Muscle layer of colon (tissue), 2 donors: ENCODE measurements at regions not wholly inside any gene's neighbourhood (a gene's known extent, or its start where the extent isn't known, plus 50 kb on each side); places are given as distances from the start of the nearest gene placed in this dataset.
"Not testable (repeated sequence)": the region's sequence is repeated elsewhere in the genome, so short reads cannot be mapped to it uniquely, and the experiment has no call there.

Experiments used
- H3K27ac ChIP-seq: one replicate; pipeline ENCODE4 v1.7.0; 2013; ENCODE audit warnings: low read depth, mild to moderate bottlenecking, low read length, moderate library complexity
- H3K27me3 ChIP-seq, 2 donors: one replicate each; pipeline ENCODE4 v1.7.0; 2013; ENCODE audit warnings: low read length in 2 of 2, mild to moderate bottlenecking in 2 of 2; ENCODE audit not compliant: insufficient read depth in 2 of 2, control insufficient read depth in 1 of 2
- H3K36me3 ChIP-seq: one replicate; pipeline ENCODE4 v1.7.0; 2013; ENCODE audit warnings: mild to moderate bottlenecking, low read length; ENCODE audit not compliant: insufficient read depth
- H3K4me1 ChIP-seq: one replicate; pipeline ENCODE4 v1.7.0; 2013; ENCODE audit warnings: mild to moderate bottlenecking, low read length; ENCODE audit not compliant: insufficient read depth
- H3K4me3 ChIP-seq, 2 donors: one replicate each; pipeline ENCODE4 v1.7.0; 2013; ENCODE audit warnings: low read length in 2 of 2, low read depth in 1 of 2, mild to moderate bottlenecking in 1 of 2, moderate library complexity in 1 of 2
- H3K9ac ChIP-seq: one replicate; pipeline ENCODE4 v1.7.0; 2013; ENCODE audit warnings: low read length
- H3K9me3 ChIP-seq: one replicate; pipeline ENCODE4 v1.7.0; 2013; ENCODE audit warnings: mild to moderate bottlenecking, low read length
- donor health status: abdominal sarcoma.
- donor health status: Adenocarcinoma of cecum.

DNA sequence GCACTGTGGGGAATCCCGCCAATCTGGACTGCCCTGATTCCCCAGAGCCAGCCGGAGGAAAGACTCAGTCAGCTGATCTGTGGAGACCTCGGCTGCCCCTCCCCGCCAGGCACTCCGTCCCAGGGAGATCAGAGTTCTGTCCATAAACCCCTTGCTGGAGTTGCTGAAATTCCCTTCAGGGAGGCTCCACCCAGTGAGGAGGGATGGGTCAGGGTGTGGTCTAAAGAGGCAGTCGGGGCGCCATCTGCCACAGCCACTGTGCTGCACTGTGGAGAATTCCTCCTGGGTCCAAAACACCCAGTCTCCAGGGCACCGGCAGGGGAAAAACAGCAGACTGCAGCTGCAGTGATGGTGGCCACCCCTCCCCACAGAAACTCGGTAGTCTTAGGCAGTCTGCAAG is 1922.3 kb upstream of the FLRT2 start:
- H3K4me3 ChIP-seq, result no peak overlapping the region
- H3K27ac ChIP-seq, result no peak overlapping the region
- H3K27me3 ChIP-seq, result no peaks in the 10 kb centered on the region
- H3K9me3 ChIP-seq, result no peaks in the 10 kb centered on the region
- H3K4me1 ChIP-seq, result no peaks in the 10 kb centered on the region
- H3K36me3 ChIP-seq, result no peaks in the 10 kb centered on the region
- H3K9ac ChIP-seq, result no peak overlapping the region

DNA sequence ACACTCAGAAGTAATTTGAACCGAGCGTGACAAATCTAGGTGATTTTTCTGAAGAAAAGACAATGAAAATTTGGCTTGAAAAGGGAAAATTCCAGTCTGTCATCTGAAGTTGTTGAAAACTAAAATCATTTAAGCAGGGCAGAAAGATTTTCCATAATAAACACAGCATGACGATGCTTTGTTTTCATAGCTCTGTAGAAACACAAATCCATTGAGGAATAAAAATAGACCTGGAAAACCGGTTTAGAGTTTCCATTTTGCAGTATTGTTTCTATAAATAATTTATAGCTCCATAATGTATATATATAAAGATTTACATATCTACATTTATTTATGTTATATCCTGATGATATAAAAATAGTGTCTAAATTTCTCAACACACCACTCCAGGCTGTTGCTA is 1918.5 kb upstream of the FLRT2 start:
- no peaks in the 10 kb centered on the region for H3K36me3 ChIP-seq
- no peak overlapping the region for H3K9ac ChIP-seq
- no peaks in the 10 kb centered on the region for H3K9me3 ChIP-seq
- no peaks in the 10 kb centered on the region for H3K27me3 ChIP-seq
- no peaks in the 10 kb centered on the region for H3K4me1 ChIP-seq
- H3K4me3 ChIP-seq, result no peak overlapping the region
- H3K27ac ChIP-seq, result no peak overlapping the region

DNA sequence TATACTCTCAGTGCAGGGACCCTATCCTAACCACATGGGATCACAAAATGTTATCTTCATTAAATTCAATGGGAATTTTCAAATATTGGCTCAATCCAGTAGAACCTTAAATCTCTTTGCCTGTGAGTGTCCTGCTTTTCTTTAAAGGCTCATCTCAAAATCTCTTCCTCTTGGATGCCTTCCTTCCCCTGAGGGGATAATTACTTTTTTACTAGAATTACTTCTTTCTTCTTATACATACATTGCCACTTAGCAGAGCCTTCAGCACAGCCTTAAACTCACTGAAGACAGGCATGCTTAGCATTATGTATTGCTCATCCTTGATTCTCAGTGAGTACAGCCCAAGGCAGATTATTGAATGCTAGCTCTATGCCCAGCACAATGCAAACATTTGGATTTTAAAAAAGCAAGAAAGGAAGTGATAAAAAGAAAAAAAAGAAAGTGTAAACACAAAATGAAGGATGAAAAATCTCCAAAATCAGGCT is 1918.0 kb upstream of the FLRT2 start:
- Histone ChIP-seq H3K36me3 (no peaks in the 10 kb centered on the region), H3K27me3 (no peaks in the 10 kb centered on the region), H3K9ac (no peak overlapping the region), H3K4me1 (no peaks in the 10 kb centered on the region), H3K9me3 (no peaks in the 10 kb centered on the region), H3K27ac (no peak overlapping the region), H3K4me3 (no peak overlapping the region)

DNA sequence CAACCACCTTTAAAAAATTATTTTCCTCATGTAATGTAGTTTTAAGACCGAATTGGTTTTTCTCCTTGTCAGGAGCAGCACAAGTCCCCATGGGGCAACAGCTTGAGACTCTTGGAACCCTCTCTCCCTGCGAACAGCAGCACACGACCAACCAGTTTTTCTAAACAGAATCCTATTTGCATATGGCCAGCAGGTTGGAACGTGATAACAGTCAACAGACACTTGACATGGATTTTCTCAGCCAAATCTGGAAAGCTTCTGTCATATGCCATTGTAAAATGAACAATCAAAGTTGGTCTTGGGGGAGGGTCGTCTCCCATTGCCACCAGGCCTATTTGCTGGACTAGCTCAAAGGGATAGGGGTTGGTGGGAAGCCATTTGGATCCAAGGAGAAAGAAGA is 1915.0 kb upstream of the FLRT2 start:
- no peaks in the 10 kb centered on the region for H3K9me3 ChIP-seq
- no peak overlapping the region for H3K27ac ChIP-seq
- no peaks in the 10 kb centered on the region for H3K4me1 ChIP-seq
- no peak overlapping the region for H3K9ac ChIP-seq
- no peaks in the 10 kb centered on the region for H3K27me3 ChIP-seq
- no peak overlapping the region for H3K4me3 ChIP-seq
- no peaks in the 10 kb centered on the region for H3K36me3 ChIP-seq

DNA sequence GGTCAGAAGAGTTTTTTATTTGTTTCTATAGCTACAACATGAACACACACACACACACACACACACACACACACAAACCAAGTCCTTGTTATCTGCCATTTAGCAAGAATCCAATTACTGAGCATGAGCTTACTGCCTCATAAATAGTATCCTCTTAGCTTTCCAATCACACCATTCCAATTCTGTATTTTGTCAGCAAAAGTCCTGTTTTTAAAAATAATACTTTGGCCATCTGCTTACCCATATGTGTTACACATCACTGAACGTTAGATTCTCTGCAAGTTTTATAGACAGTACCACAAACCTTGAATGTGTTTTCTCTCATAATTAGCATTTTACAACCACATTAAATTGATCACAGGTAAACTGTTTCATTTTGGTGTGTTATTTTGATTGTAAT is 1905.4 kb upstream of the FLRT2 start:
- H3K27ac ChIP-seq, result no peak overlapping the region
- no peaks in the 10 kb centered on the region for H3K27me3 ChIP-seq
- H3K4me3 ChIP-seq, result no peak overlapping the region
- no peaks in the 10 kb centered on the region for H3K36me3 ChIP-seq
- no peaks in the 10 kb centered on the region for H3K9me3 ChIP-seq
- no peak overlapping the region for H3K9ac ChIP-seq
- peaks cover 4% of the 10 kb centered on the region for H3K4me1 ChIP-seq

DNA sequence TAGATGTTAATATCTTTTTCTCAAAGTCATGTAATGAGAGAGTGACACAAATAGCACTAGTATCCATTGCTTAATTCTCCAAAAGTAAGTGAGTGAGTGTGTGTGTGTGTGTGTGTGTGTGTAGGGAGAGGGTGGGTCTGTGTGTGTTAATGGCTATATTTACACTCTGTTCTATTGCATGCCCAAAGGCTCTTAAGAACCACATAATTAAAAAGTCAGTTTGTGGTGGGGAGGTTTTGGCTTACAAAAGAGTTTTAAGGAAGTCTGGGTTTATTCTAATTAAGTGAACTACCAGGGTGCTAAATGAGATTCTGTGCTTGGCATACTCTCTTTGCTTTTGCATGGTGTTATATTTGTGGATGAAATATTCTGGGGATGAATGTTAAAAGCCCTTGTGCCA is 1897.6 kb upstream of the FLRT2 start:
- H3K9me3 ChIP-seq, result no peaks in the 10 kb centered on the region
- H3K36me3 ChIP-seq, result no peaks in the 10 kb centered on the region
- H3K4me3 ChIP-seq, result no peak overlapping the region
- H3K9ac ChIP-seq, result no peak overlapping the region
- H3K27ac ChIP-seq, result no peak overlapping the region
- H3K4me1 ChIP-seq, result no peaks in the 10 kb centered on the region
- H3K27me3 ChIP-seq, result no peaks in the 10 kb centered on the region

DNA sequence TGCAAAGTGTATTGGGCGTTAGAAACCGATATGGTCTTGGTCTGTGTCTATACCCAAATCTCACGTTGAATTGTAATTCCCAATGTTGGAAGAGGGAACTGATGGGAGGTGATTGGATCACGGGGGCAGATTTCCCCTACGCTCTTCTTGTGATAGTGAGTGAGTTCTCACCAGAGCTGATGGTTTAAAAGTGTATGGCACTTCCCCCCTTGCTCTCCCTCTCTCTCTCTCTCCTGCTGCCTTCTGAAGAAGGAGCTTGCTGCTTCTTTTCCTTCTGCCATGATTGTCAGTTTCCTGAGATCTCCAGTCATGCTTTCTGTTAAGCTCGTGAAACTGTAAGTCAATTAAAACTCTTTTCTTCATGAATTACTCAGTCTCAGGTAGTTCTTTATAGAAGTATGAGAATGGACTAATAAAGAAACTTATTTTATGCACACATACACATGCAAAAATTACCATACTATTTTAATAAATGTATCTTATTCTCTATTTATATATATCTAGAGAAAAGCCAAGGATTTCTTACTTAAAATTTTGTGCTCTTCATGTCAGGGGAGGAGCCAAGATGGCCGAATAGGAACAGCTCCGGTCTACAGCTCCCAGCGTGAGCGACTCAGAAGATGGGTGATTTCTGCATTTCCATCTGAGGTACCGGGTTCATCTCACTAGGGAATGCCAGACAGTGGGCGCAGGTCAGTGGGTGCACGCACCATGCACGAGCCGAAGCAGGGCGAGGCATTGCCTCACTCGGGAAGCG is 1891.0 kb upstream of the FLRT2 start:
- H3K27me3 ChIP-seq, result no peaks in the 10 kb centered on the region
- no peak overlapping the region for H3K27ac ChIP-seq
- H3K9me3 ChIP-seq, result no peaks in the 10 kb centered on the region
- no peaks in the 10 kb centered on the region for H3K36me3 ChIP-seq
- H3K4me1 ChIP-seq, result no peaks in the 10 kb centered on the region
- H3K4me3 ChIP-seq, result no peak overlapping the region
- no peak overlapping the region for H3K9ac ChIP-seq

DNA sequence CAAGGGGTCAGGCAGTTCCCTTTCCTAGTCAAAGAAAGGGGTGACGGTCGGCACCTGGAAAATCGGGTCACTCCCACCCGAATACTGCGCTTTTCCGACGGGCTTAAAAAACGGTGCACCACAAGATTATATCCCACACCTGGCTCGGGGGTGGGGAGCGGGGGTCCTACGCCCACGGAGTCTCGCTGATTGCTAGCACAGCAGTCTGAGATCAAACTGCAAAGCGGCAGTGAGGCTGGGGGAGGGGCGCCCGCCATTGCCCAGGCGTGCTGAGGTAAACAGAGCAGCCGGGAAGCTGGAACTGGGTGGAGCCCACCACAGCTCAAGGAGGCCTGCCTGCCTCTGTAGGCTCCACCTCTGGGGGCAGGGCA is 1890.5 kb upstream of the FLRT2 start:
- H3K27me3 ChIP-seq, H3K36me3 ChIP-seq, H3K27ac ChIP-seq, H3K9me3 ChIP-seq, H3K4me1 ChIP-seq, H3K9ac ChIP-seq, H3K4me3 ChIP-seq: not testable (repeated sequence)

DNA sequence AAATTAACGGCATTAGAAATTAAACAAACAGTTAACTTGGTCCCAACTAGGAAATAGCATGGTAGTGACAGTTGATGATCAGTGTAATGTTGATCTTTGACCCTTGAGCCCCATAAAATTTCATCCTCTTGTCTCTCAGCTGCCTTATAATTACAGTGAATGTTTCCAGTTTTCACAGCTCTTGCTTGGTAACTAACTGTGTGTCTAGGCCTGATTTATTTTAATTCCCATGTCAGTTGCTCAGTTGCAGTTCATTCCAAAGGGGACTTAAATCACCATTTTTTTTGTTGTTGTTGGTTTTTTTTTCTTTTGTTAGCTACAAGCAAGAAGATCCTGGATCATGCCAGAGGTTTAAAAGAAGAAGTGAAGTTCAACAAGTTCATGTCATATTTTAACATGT is 1883.7 kb upstream of the FLRT2 start:
- H3K27ac ChIP-seq, result no peak overlapping the region
- no peak overlapping the region for H3K9ac ChIP-seq
- H3K27me3 ChIP-seq, result no peaks in the 10 kb centered on the region
- H3K4me1 ChIP-seq, result no peaks in the 10 kb centered on the region
- H3K36me3 ChIP-seq, result no peaks in the 10 kb centered on the region
- no peak overlapping the region for H3K4me3 ChIP-seq
- H3K9me3 ChIP-seq, result no peaks in the 10 kb centered on the region

DNA sequence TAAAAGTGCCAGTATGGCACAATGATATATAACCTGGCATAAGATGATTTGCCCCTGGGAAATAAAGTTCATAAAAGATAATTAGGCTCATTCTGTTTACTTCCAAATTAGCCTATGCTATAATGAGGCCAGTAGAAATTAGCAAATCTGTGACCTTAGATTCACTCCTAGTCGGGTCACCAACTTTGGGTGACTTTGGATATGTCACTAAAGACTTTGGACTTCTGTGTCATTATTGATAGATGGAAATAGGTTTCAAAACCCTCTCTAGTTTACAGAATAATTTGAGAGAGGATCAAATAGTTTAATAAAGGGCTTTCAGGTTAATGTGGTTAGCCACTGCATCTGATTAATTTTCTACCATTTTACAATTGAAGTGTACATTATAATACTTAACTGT is 1869.3 kb upstream of the FLRT2 start:
- H3K27ac ChIP-seq, result no peak overlapping the region
- H3K4me1 ChIP-seq, result no peaks in the 10 kb centered on the region
- no peaks in the 10 kb centered on the region for H3K9me3 ChIP-seq
- no peak overlapping the region for H3K9ac ChIP-seq
- no peaks in the 10 kb centered on the region for H3K27me3 ChIP-seq
- no peaks in the 10 kb centered on the region for H3K36me3 ChIP-seq
- no peak overlapping the region for H3K4me3 ChIP-seq

DNA sequence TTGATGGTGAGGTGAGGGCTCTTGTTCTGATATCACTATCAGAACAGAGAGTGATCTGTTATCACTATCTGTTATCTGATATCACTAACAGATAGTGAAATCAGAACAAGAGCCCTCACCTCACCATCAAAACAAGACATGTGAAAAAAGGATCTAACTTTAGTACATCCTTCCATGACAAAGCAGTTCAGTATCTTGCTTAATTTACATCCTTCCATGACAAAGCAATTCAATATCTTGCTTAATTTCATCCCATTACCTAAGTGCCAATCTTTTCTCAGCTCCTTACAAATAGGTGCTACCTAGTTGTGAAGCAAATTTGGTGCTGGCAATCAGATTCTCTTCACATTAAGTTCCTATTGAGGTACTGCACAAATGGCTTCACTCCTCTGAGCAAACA is 1865.6 kb upstream of the FLRT2 start:
- Histone ChIP-seq H3K9me3 (no peaks in the 10 kb centered on the region), H3K36me3 (no peaks in the 10 kb centered on the region), H3K27me3 (no peaks in the 10 kb centered on the region), H3K4me1 (no peaks in the 10 kb centered on the region), H3K4me3 (no peak overlapping the region), H3K9ac (no peak overlapping the region), H3K27ac (no peak overlapping the region)

DNA sequence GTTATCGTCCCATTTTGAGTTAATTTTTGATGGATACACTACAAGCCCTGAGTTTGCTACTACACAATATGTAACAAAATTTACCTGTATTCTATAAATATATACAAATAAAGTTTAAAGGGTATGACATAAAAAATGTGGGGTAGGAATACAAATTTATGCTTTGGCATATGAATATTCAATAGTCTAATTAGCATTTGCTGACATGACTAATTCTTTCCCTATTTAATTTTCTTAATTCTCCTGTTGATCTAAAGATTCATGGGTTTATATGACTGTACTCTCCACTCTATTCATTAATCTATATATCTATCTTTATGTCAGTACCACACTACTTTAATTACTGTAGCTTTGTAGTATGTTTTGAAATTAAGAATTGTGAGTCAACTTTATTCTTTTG is 1840.7 kb upstream of the FLRT2 start:
- no peak overlapping the region for H3K9ac ChIP-seq
- no peaks in the 10 kb centered on the region for H3K4me1 ChIP-seq
- H3K36me3 ChIP-seq, result no peaks in the 10 kb centered on the region
- H3K27ac ChIP-seq, result no peak overlapping the region
- H3K27me3 ChIP-seq, result no peaks in the 10 kb centered on the region
- H3K4me3 ChIP-seq, result no peak overlapping the region
- no peaks in the 10 kb centered on the region for H3K9me3 ChIP-seq
